ENCODE measurements at regions not wholly inside any gene's neighbourhood (a gene's known extent, or its start where the extent isn't known, plus 50 kb on each side); places are given as distances from the start of the nearest gene placed in this dataset.

- ChIA-PET CTCF (no interaction called here), POLR2A (no interaction called here)
- TF ChIP-seq, protein P1, sequence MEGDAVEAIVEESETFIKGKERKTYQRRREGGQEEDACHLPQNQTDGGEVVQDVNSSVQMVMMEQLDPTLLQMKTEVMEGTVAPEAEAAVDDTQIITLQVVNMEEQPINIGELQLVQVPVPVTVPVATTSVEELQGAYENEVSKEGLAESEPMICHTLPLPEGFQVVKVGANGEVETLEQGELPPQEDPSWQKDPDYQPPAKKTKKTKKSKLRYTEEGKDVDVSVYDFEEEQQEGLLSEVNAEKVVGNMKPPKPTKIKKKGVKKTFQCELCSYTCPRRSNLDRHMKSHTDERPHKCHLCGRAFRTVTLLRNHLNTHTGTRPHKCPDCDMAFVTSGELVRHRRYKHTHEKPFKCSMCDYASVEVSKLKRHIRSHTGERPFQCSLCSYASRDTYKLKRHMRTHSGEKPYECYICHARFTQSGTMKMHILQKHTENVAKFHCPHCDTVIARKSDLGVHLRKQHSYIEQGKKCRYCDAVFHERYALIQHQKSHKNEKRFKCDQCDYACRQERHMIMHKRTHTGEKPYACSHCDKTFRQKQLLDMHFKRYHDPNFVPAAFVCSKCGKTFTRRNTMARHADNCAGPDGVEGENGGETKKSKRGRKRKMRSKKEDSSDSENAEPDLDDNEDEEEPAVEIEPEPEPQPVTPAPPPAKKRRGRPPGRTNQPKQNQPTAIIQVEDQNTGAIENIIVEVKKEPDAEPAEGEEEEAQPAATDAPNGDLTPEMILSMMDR (IDR thresholded peaks at IDR 0.05), result no peak
- no peaks in the 10 kb centered on the region for H3K4me1 ChIP-seq (ENCODE audit: control insufficient read depth, insufficient read depth, low read length)
- H3K36me3 ChIP-seq (ENCODE audit: control insufficient read depth, insufficient read depth, low read length), result no peaks in the 10 kb centered on the region
- no peak for ATAC-seq
- in situ Hi-C loops (cut with HindIII; ENCODE audit: low pct_unique_long_range_greater_than_20kb, low sequenced_read_pairs) (no loop called here), intact Hi-C loops (cut with micrococcal nuclease; ENCODE audit: unreplicated experiment) (no loop called here)
- no peak overlapping the region for H3K4me3 ChIP-seq (ENCODE audit: low read depth in 2 of 2, low read length in 2 of 2)
- no TSS peak for BruUV-seq (replicated peaks)
- no peak overlapping the region for H3K27ac ChIP-seq (ENCODE audit: low read length)
- H3K27me3 ChIP-seq (ENCODE audit: control insufficient read depth, insufficient read depth, low read length), result no peaks in the 10 kb centered on the region
- DNase-seq (ENCODE audit: low read depth, low spot score), result no peak
- H3K9me3 ChIP-seq (ENCODE audit: control insufficient read depth, insufficient read depth, low read depth, low read length), result no peaks in the 10 kb centered on the region
Measured at GRCh38 chr22:47402876-47403525, 640.6 kb downstream of the TBC1D22A start.

DNA sequence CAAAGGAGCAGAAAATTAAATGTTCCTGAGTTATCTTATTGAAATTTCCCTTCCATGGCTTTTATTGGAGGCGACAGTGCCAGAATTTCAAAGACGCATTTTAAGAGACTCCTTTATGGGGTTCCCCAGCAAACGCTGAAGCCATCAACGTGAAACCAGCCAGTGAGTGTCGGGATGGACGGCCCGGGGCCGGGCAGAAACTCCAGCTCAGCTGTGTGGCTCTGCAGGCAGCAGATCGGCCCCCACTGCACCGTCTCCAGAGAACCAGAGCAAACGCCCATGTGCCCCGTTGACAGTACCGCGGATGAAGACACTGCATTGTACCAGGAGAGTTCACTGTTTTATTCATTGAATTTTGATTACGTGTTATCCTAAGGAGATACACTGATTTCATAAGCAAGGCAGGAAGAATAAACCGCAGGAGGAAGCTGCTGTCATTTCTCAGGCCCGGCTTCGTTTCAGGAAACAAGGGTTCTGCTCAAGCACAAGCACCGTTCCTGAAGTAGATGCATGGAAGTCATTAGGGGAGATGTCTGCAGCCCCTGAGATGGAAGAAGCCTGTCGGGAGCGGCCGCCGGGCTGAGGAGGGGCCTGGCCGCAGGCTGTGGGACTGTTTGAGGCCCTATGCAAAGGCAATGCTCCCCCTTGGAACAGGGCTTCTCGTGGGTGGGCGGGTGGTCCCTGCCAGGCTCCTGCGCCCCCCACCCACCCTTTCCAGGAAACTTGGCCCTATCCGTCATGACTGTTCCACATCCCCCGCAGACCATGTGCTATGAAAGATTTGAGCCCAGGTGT is 639.7 kb downstream of the TBC1D22A start:
- CTCF ChIA-PET, result no interaction called here
- no peaks in the 10 kb centered on the region for H3K4me1 ChIP-seq (ENCODE audit: control insufficient read depth, insufficient read depth, low read length)
- DNase-seq (ENCODE audit: low read depth, low spot score) (no peak), ATAC-seq (no peak)
- TF ChIP-seq, protein P2, sequence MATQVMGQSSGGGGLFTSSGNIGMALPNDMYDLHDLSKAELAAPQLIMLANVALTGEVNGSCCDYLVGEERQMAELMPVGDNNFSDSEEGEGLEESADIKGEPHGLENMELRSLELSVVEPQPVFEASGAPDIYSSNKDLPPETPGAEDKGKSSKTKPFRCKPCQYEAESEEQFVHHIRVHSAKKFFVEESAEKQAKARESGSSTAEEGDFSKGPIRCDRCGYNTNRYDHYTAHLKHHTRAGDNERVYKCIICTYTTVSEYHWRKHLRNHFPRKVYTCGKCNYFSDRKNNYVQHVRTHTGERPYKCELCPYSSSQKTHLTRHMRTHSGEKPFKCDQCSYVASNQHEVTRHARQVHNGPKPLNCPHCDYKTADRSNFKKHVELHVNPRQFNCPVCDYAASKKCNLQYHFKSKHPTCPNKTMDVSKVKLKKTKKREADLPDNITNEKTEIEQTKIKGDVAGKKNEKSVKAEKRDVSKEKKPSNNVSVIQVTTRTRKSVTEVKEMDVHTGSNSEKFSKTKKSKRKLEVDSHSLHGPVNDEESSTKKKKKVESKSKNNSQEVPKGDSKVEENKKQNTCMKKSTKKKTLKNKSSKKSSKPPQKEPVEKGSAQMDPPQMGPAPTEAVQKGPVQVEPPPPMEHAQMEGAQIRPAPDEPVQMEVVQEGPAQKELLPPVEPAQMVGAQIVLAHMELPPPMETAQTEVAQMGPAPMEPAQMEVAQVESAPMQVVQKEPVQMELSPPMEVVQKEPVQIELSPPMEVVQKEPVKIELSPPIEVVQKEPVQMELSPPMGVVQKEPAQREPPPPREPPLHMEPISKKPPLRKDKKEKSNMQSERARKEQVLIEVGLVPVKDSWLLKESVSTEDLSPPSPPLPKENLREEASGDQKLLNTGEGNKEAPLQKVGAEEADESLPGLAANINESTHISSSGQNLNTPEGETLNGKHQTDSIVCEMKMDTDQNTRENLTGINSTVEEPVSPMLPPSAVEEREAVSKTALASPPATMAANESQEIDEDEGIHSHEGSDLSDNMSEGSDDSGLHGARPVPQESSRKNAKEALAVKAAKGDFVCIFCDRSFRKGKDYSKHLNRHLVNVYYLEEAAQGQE (IDR thresholded peaks at IDR 0.05; ENCODE audit: insufficient read depth in 1 of 2, low read depth in 2 of 2, low read length in 1 of 2), result no peak
- TF ChIP-seq SIN3A (IDR thresholded peaks at IDR 0.05; ENCODE audit: borderline replicate concordance, insufficient read depth, low read depth, low read length), result no peak
- TF ChIP-seq, protein P1 (IDR thresholded peaks at IDR 0.05), result no peak
- POLR2A ChIA-PET, result no interaction called here
- intact Hi-C loops (cut with micrococcal nuclease; ENCODE audit: unreplicated experiment) (no loop called here), in situ Hi-C loops (cut with HindIII; ENCODE audit: low pct_unique_long_range_greater_than_20kb, low sequenced_read_pairs) (no loop called here)
- H3K36me3 ChIP-seq (ENCODE audit: control insufficient read depth, insufficient read depth, low read length), result no peaks in the 10 kb centered on the region
- no peak overlapping the region for H3K27ac ChIP-seq (ENCODE audit: low read length)
- H3K4me3 ChIP-seq (ENCODE audit: low read depth in 2 of 2, low read length in 2 of 2), result no peak overlapping the region
- H3K27me3 ChIP-seq (ENCODE audit: control insufficient read depth, insufficient read depth, low read length), result no peaks in the 10 kb centered on the region
- H3K9me3 ChIP-seq (ENCODE audit: control insufficient read depth, insufficient read depth, low read depth, low read length), result no peaks in the 10 kb centered on the region
- BruUV-seq (replicated peaks), result no TSS peak

All from Panc1 (cell line).